HepG2 (cell line): ENCODE measurements at regions not wholly inside any gene's neighbourhood (a gene's known extent, or its start where the extent isn't known, plus 50 kb on each side); places are given as distances from the start of the nearest gene placed in this dataset.
A peak's percentile ranks its signal among the peaks of the same experiment; 100 is the strongest.

Source experiments
- ARNTL ChIP-seq: sonication (generic); formaldehyde crosslinking; IDR thresholded peaks from 2 replicates; pipeline ENCODE4 v1.4.0; 2020; ENCODE audit warnings: mild to moderate bottlenecking, missing genetic modification reagents
- EED ChIP-seq: sonication (generic); formaldehyde crosslinking; IDR thresholded peaks from 2 replicates; pipeline ENCODE4 v1.5.0; 2020; ENCODE audit warnings: mild to moderate bottlenecking, missing genetic modification reagents
- HOMEZ ChIP-seq: IDR thresholded peaks from 2 replicates; pipeline ENCODE4 v1.6.1; 2016; ENCODE audit warnings: low read depth
- IKZF4 ChIP-seq: sonication (generic); formaldehyde crosslinking; IDR thresholded peaks from 2 replicates; pipeline ENCODE4 v1.5.1; 2020; ENCODE audit warnings: borderline replicate concordance, mild to moderate bottlenecking, low read depth, missing genetic modification reagents; ENCODE audit errors: not compliant biosample characterization
- MED8 ChIP-seq: sonication (generic); formaldehyde crosslinking; IDR thresholded peaks from 2 replicates; pipeline ENCODE4 v1.8.1; 2023; ENCODE audit warnings: mild to moderate bottlenecking, missing genetic modification reagents; ENCODE audit not compliant: insufficient replicate concordance
- MEIS2 ChIP-seq: sonication (generic); formaldehyde crosslinking; IDR thresholded peaks from 2 replicates; pipeline ENCODE4 v1.9.0; 2021; ENCODE audit warnings: mild to moderate bottlenecking, missing genetic modification reagents
- PAX8 ChIP-seq: sonication (generic); formaldehyde crosslinking; IDR thresholded peaks from 2 replicates; pipeline ENCODE4 v1.8.0; 2022; ENCODE audit warnings: mild to moderate bottlenecking, missing genetic modification reagents, borderline replicate concordance
- PHF21A ChIP-seq: sonication (generic); formaldehyde crosslinking; IDR thresholded peaks from 2 replicates; pipeline ENCODE4 v1.5.0; 2020; ENCODE audit warnings: mild to moderate bottlenecking, missing genetic modification reagents
- TBX3 ChIP-seq: fragments of 450-650 bp; IDR thresholded peaks from 2 replicates; pipeline ENCODE4 v1.6.1; 2017; ENCODE audit warnings: antibody characterized with exemption, mild to moderate bottlenecking, inconsistent platforms, borderline replicate concordance
- ZBTB25 ChIP-seq: IDR thresholded peaks from 2 replicates; pipeline ENCODE4 v1.6.1; 2018; ENCODE audit warnings: missing genetic modification reagents
- ZBTB8A ChIP-seq: sonication (generic); formaldehyde crosslinking; IDR thresholded peaks from 2 replicates; pipeline ENCODE4 v1.4.0; 2020; ENCODE audit warnings: mild to moderate bottlenecking, low read depth, missing genetic modification reagents, borderline replicate concordance
- ZFP62 ChIP-seq: sonication (generic); formaldehyde crosslinking; IDR thresholded peaks from 2 replicates; pipeline ENCODE4 v1.4.0; 2020; ENCODE audit warnings: missing genetic modification reagents
- ZMYM4 ChIP-seq: sonication (generic); formaldehyde crosslinking; IDR thresholded peaks from 2 replicates; pipeline ENCODE4 v1.8.1; 2023; ENCODE audit warnings: mild to moderate bottlenecking, missing genetic modification reagents
- ZNF205 ChIP-seq: IDR thresholded peaks from 2 replicates; pipeline ENCODE4 v1.6.1; 2018; ENCODE audit warnings: missing biosample characterization, missing genetic modification reagents
- ZNF251 ChIP-seq: sonication (generic); formaldehyde crosslinking; IDR thresholded peaks from 2 replicates; pipeline ENCODE4 v1.9.0; 2021; ENCODE audit warnings: mild to moderate bottlenecking, missing genetic modification reagents
- ZNF546 ChIP-seq: sonication (generic); formaldehyde crosslinking; conservative IDR thresholded peaks from 2 replicates; pipeline ENCODE4 v1.8.1; 2023; ENCODE audit warnings: mild to moderate bottlenecking, missing genetic modification reagents
- ZNF674 ChIP-seq: sonication (generic); formaldehyde crosslinking; IDR thresholded peaks from 2 replicates; pipeline ENCODE4 v1.5.0; 2020; ENCODE audit warnings: low read depth, mild to moderate bottlenecking, missing genetic modification reagents
- TF ChIP-seq, protein P1 (sequence below): sonication (generic); formaldehyde crosslinking; IDR thresholded peaks from 2 replicates; pipeline ENCODE4 v1.4.0; 2020; ENCODE audit warnings: missing genetic modification reagents
- TF ChIP-seq, protein P2 (sequence below): sonication (generic); formaldehyde crosslinking; IDR thresholded peaks from 2 replicates; pipeline ENCODE4 v1.4.0; 2020; ENCODE audit warnings: missing genetic modification reagents
- TF ChIP-seq, protein P3 (sequence below): IDR thresholded peaks from 2 replicates; pipeline ENCODE4 v1.6.1; 2016; ENCODE audit warnings: mild to moderate bottlenecking, missing biosample characterization, missing genetic modification reagents
- TF ChIP-seq, protein P4 (sequence below): IDR thresholded peaks from 2 replicates; pipeline ENCODE4 v1.6.1; 2016; ENCODE audit warnings: missing genetic modification reagents, missing compliant biosample characterization

DNA sequence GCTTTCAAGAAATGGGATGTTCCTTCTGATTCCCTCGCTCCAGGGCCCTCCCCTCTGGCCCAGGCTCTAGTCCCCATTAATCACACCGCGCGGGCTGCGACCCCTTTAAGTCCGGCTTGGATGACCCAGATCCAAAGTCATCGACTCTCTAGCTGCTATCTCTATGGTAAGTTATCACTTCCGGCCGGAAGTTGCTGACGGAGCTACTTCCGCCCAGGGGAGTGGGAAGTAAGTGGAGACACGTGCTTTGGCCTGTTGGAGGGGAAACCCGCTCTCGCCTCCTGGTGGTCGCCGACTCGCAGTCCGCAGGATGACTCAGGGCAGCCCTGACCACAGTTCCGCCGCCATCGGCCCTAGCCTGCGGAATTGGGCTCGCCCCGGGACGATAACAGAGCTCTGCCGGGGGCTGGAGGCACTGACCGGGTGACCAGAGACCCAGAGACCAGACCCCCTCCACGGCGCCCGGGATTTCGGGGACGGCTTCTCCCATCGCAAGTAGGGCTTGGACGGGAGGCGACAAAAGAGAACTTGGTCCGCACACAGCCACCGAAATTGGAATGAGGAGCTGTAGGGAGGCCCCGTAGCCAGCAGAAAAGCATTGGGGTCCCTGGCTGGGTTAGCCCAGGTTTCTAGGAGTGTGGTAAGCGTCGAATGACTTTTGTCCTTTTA lies 52.2 kb upstream of the SEC14L1 start (continued):
- peak; percentile 88 for TF ChIP-seq HOMEZ (CRISPR knock-in tag)
- TF ChIP-seq, protein P1, sequence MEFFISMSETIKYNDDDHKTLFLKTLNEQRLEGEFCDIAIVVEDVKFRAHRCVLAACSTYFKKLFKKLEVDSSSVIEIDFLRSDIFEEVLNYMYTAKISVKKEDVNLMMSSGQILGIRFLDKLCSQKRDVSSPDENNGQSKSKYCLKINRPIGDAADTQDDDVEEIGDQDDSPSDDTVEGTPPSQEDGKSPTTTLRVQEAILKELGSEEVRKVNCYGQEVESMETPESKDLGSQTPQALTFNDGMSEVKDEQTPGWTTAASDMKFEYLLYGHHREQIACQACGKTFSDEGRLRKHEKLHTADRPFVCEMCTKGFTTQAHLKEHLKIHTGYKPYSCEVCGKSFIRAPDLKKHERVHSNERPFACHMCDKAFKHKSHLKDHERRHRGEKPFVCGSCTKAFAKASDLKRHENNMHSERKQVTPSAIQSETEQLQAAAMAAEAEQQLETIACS = peak; percentile 47; the same call in 1 of the 2 replicates
- TF ChIP-seq MEIS2 (CRISPR knock-in tag) = peak; percentile 95
- TF ChIP-seq ZFP62 (CRISPR knock-in tag) = 0 out of 2 replicates have a peak, but pooled peaks have one; percentile 71
- TF ChIP-seq, protein P2, sequence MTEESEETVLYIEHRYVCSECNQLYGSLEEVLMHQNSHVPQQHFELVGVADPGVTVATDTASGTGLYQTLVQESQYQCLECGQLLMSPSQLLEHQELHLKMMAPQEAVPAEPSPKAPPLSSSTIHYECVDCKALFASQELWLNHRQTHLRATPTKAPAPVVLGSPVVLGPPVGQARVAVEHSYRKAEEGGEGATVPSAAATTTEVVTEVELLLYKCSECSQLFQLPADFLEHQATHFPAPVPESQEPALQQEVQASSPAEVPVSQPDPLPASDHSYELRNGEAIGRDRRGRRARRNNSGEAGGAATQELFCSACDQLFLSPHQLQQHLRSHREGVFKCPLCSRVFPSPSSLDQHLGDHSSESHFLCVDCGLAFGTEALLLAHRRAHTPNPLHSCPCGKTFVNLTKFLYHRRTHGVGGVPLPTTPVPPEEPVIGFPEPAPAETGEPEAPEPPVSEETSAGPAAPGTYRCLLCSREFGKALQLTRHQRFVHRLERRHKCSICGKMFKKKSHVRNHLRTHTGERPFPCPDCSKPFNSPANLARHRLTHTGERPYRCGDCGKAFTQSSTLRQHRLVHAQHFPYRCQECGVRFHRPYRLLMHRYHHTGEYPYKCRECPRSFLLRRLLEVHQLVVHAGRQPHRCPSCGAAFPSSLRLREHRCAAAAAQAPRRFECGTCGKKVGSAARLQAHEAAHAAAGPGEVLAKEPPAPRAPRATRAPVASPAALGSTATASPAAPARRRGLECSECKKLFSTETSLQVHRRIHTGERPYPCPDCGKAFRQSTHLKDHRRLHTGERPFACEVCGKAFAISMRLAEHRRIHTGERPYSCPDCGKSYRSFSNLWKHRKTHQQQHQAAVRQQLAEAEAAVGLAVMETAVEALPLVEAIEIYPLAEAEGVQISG (CRISPR knock-in tag) = peak; percentile 100
- TF ChIP-seq ZNF674 (CRISPR knock-in tag) = no peak
- TF ChIP-seq ZBTB8A (CRISPR knock-in tag) = peak; percentile 84; the same call in 1 of the 2 replicates
- TF ChIP-seq, protein P3, sequence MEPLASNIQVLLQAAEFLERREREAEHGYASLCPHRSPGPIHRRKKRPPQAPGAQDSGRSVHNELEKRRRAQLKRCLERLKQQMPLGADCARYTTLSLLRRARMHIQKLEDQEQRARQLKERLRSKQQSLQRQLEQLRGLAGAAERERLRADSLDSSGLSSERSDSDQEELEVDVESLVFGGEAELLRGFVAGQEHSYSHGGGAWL (CRISPR knock-in tag) = peak; percentile 99
- TF ChIP-seq TBX3 = no peak
- peak; percentile 98 for TF ChIP-seq ARNTL (CRISPR knock-in tag)
- no peak for TF ChIP-seq IKZF4
- TF ChIP-seq PAX8 (CRISPR knock-in tag) = peak; percentile 97; the same call in 1 of the 2 replicates
- peak; percentile 43 for TF ChIP-seq MED8 (CRISPR knock-in tag)
- peak; percentile 94 for TF ChIP-seq ZMYM4 (CRISPR knock-in tag)
- no peak for TF ChIP-seq ZNF251 (CRISPR knock-in tag)
- peak; percentile 88 for TF ChIP-seq PHF21A (CRISPR knock-in tag)
- TF ChIP-seq, protein P4, sequence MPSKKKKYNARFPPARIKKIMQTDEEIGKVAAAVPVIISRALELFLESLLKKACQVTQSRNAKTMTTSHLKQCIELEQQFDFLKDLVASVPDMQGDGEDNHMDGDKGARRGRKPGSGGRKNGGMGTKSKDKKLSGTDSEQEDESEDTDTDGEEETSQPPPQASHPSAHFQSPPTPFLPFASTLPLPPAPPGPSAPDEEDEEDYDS (CRISPR knock-in tag) = peak; percentile 83
- TF ChIP-seq ZNF205 (CRISPR knock-in tag) = peak; percentile 94
- peak; percentile 89 for TF ChIP-seq ZBTB25 (CRISPR knock-in tag)
- peak; percentile 86 for TF ChIP-seq EED (CRISPR knock-in tag)
- TF ChIP-seq ZNF546 (CRISPR knock-in tag) = peak; percentile 97
